PC-3 (cell line): ENCODE measurements at regions not wholly inside any gene's neighbourhood (a gene's known extent, or its start where the extent isn't known, plus 50 kb on each side); places are given as distances from the start of the nearest gene placed in this dataset.

Experiments
- CTCF ChIP-seq: fragments of 300-600 bp; sonication (generic); conservative IDR thresholded peaks from 2 replicates; pipeline ENCODE4 v1.5.1; 2017; ENCODE audit warnings: antibody characterized with exemption, low read depth, mild to moderate bottlenecking, low read length
- EZH2phosphoT487 ChIP-seq: fragments of 300-600 bp; sonication (generic); IDR thresholded peaks from 2 replicates; pipeline ENCODE4 v1.6.1; 2018; ENCODE audit warnings: mild to moderate bottlenecking, antibody characterized with exemption, low read length, borderline replicate concordance

DNA sequence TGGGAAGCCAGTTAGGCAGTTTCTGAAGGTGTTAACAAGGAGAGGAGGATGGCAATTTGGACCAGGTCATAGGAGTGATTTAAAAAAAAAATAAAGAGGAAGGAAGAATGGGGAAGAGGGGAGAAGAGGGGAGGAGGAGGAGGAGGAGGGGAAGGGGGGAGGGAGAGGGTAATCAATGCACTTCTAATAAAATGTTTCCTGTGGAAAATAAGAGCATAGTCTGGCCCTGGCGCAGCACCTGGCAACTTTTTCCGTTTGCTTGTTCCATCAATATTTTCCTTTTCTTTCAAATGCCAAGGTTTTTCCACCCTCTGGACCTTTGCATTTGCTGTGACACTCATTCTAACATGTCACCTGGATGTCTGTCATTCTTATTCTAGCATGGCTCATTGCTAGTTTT, 308.2 kb downstream of the PPP1R3A start:
- TF ChIP-seq CTCF (no peak), EZH2phosphoT487 (no peak)
